HCT116 (cell line): ENCODE measurements at regions not wholly inside any gene's neighbourhood (a gene's known extent, or its start where the extent isn't known, plus 50 kb on each side); places are given as distances from the start of the nearest gene placed in this dataset.

ENCODE experiments used
- ATAC-seq: fragments of 200-7000 bp; cut with Tn5 transposase; 2 replicates; pipeline ENCODE4 v1.9.1; 2020; ENCODE audit warnings: mild to moderate bottlenecking, moderate library complexity
- BruUV-seq: library from RNA; stranded (reverse); fragments of 400-500 nt; replicated peaks from 2 replicates; lab custom pipeline; 2021; lab: Mats Ljungman, UMichigan
- CTCF ChIA-PET: fragments of 300-600 bp; sonication (Branson Sonifier 250); formaldehyde crosslinking; loops from one replicate; lab custom pipeline; 2021; ENCODE audit warnings: antibody characterized with exemption; lab: Charles Lee
- POLR2A ChIA-PET: fragments of 300-600, 350-600 bp; sonication (Branson Sonifier 250); formaldehyde crosslinking; loops from one replicate; lab custom pipeline; 2021; ENCODE audit warnings: antibody characterized with exemption; lab: Charles Lee
- RAD21 ChIA-PET, 2 experiments: fragments of 300-600 bp; sonication (Branson Sonifier 250); formaldehyde crosslinking; loops; one replicate each; lab custom pipeline; 2023; ENCODE audit warnings: low total read pairs in 2 of 2; ENCODE audit not compliant: uncharacterized antibody in 2 of 2, unreplicated experiment in 2 of 2, low non-redundant PET in 1 of 2; lab: Charles Lee
- DNase-seq: peaks from one replicate; pipeline ENCODE4 v3.0.0-alpha.2; 2010; ENCODE audit warnings: low read depth, low spot score
- H2AFZ ChIP-seq: fragments of 200-600 bp; shearing (Covaris generic), sonication (generic); 2 replicates; pipeline ENCODE4 v1.6.1; 2017; ENCODE audit warnings: low read depth, mixed run types, mixed read lengths, antibody characterized with exemption, low read length; ENCODE audit not compliant: poor library complexity, severe bottlenecking
- H3K27ac ChIP-seq: 2 replicates; pipeline ENCODE4 v1.5.1; 2012; ENCODE audit warnings: low read depth, low read length
- H3K27me3 ChIP-seq: fragments of 200-600 bp; sonication (generic); 2 replicates; pipeline ENCODE4 v1.6.1; 2016; ENCODE audit warnings: mixed run types, low read length, mixed read lengths; ENCODE audit not compliant: insufficient read depth
- H3K36me3 ChIP-seq, 2 experiments: fragments of 200-500 bp in 1 of 2; fragments of 200-600 bp in 1 of 2; sonication (Bioruptor generic) in 1 of 2; sonication (generic) in 1 of 2; 2 replicates each; pipeline versions ENCODE4 v1.5.1 to v1.6.1; 2014 to 2016; ENCODE audit warnings: low read length in 2 of 2, inconsistent platforms in 1 of 2, mixed read lengths in 1 of 2, mixed run types in 1 of 2; ENCODE audit not compliant: insufficient read depth in 2 of 2, control insufficient read depth in 1 of 2
- H3K4me1 ChIP-seq, 2 experiments: fragments of 200-600 bp in 1 of 2; sonication (generic) in 1 of 2; 2 replicates each; pipeline versions ENCODE4 v1.5.1 to v1.6.1; 2012 to 2017; ENCODE audit warnings: low read length in 2 of 2, inconsistent platforms in 1 of 2, mild to moderate bottlenecking in 1 of 2, mixed read lengths in 1 of 2, mixed run types in 1 of 2, moderate library complexity in 1 of 2; ENCODE audit not compliant: insufficient read depth in 2 of 2, control insufficient read depth in 1 of 2
- H3K4me2 ChIP-seq: fragments of 200-600 bp; sonication (generic); 2 replicates; pipeline ENCODE4 v1.6.1; 2017; ENCODE audit warnings: mixed run types, low read length, mixed read lengths
- H3K4me3 ChIP-seq, 2 experiments: fragments of 200-600 bp in 1 of 2; sonication (generic) in 1 of 2; replicated peaks in 1 of 2; 2 replicates each; pipeline ENCODE4 v1.5.1; 2011 to 2016; ENCODE audit warnings: low read length in 2 of 2, control low read depth in 1 of 2, low read depth in 1 of 2, mild to moderate bottlenecking in 1 of 2, mixed read lengths in 1 of 2, mixed run types in 1 of 2
- H3K79me2 ChIP-seq: fragments of 200-600 bp; sonication (generic); 2 replicates; pipeline ENCODE4 v1.6.1; 2017; ENCODE audit warnings: mild to moderate bottlenecking, mixed run types, low read length, moderate library complexity, mixed read lengths; ENCODE audit not compliant: insufficient read depth
- H3K9ac ChIP-seq: fragments of 200-600 bp; sonication (generic); 2 replicates; pipeline ENCODE4 v1.6.1; 2016; ENCODE audit warnings: low read length, mixed read lengths
- H3K9me2 ChIP-seq: fragments of 200-600 bp; sonication (generic), shearing (Covaris generic); 2 replicates; pipeline ENCODE4 v1.6.1; 2017; ENCODE audit warnings: mixed run types, mild to moderate bottlenecking, moderate library complexity; ENCODE audit not compliant: insufficient read depth
- H3K9me3 ChIP-seq, 2 experiments: fragments of 200-500 bp in 1 of 2; fragments of 200-600 bp in 1 of 2; sonication (Bioruptor generic) in 1 of 2; sonication (generic) in 1 of 2; 2 replicates each; pipeline ENCODE4 v1.6.1; 2014 to 2017; ENCODE audit warnings: low read length in 2 of 2, mixed read lengths in 2 of 2, inconsistent platforms in 1 of 2, low read depth in 1 of 2, mild to moderate bottlenecking in 1 of 2, mixed run types in 1 of 2, moderate library complexity in 1 of 2; ENCODE audit not compliant: control insufficient read depth in 1 of 2, insufficient read depth in 1 of 2
- H4K20me1 ChIP-seq: fragments of 200-600 bp; sonication (generic), shearing (Covaris generic); 2 replicates; pipeline ENCODE4 v1.6.1; 2017; ENCODE audit warnings: mixed run types, mild to moderate bottlenecking, moderate library complexity; ENCODE audit not compliant: insufficient read depth
- ATF3 ChIP-seq: IDR thresholded peaks from 2 replicates; pipeline ENCODE4 v1.6.1; 2012
- EGR1 ChIP-seq: IDR thresholded peaks from 2 replicates; pipeline ENCODE4 v1.6.1; 2012; ENCODE audit warnings: low read depth
- ELF1 ChIP-seq: IDR thresholded peaks from 2 replicates; pipeline ENCODE4 v1.6.1; 2012; ENCODE audit warnings: low read depth, borderline replicate concordance
- POLR2A ChIP-seq: IDR thresholded peaks from 2 replicates; pipeline ENCODE4 v1.7.0; 2011; ENCODE audit warnings: borderline replicate concordance; ENCODE audit not compliant: insufficient read depth, insufficient read length; ENCODE audit errors: extremely low read depth
- SRF ChIP-seq: IDR thresholded peaks from 2 replicates; pipeline ENCODE4 v1.6.1; 2012; ENCODE audit warnings: low read depth
- ZFX ChIP-seq: fragments of 450-650 bp; IDR thresholded peaks from 2 replicates; pipeline ENCODE4 v1.6.1; 2017
- intact Hi-C: fragments of 100-400 bp; cut with micrococcal nuclease; formaldehyde crosslinking; loops from 2 replicates; pipeline ENCODE4 v1.10.0; 2022

- no peak overlapping the region for H3K27ac ChIP-seq
- ATAC-seq (no peak), DNase-seq (no peak)
- no TSS peak for BruUV-seq
- H3K4me1 ChIP-seq, result no peaks in the 10 kb centered on the region
- H3K9me2 ChIP-seq, result no peaks in the 10 kb centered on the region
- no peak overlapping the region for H3K9ac ChIP-seq
- ChIA-PET CTCF (no interaction called here), POLR2A (no interaction called here), RAD21 (no interaction called here)
- no peaks in the 10 kb centered on the region for H4K20me1 ChIP-seq
- H3K9me3 ChIP-seq, result no peaks in the 10 kb centered on the region
- H3K79me2 ChIP-seq, result no peaks in the 10 kb centered on the region
- H3K4me2 ChIP-seq, result no peak overlapping the region
- no peaks in the 10 kb centered on the region for H3K36me3 ChIP-seq
- TF ChIP-seq ATF3, result no peak
- TF ChIP-seq SRF, result no peak
- intact Hi-C loops, result no loop called here
- H3K4me3 ChIP-seq, result no peak overlapping the region
- no peak overlapping the region for H2AFZ ChIP-seq
- 0 out of 2 replicates have a peak, but pooled peaks cover 3% of the 10 kb centered on the region for H3K27me3 ChIP-seq
Observed at GRCh38 chr2:60364491-60364890, 189.0 kb downstream of the BCL11A start.

GRCh38 chr2:60361498-60361897 is 192.0 kb downstream of the BCL11A start:
- DNase-seq, result no peak
- CTCF ChIA-PET, result no interaction called here
- RAD21 ChIA-PET, result no interaction called here

More at GRCh38 chr2:60361498-60361897, 192.0 kb downstream of the BCL11A start:
- no peak for TF ChIP-seq POLR2A
- TF ChIP-seq ELF1, result no peak
- TF ChIP-seq ZFX, result no peak
- TF ChIP-seq EGR1, result no peak
- BruUV-seq, result no TSS peak
- H3K27ac ChIP-seq, result no peak overlapping the region
- no peaks in the 10 kb centered on the region for H3K9me3 ChIP-seq
- H2AFZ ChIP-seq, result no peak overlapping the region
- H3K9ac ChIP-seq, result no peak overlapping the region
- H3K79me2 ChIP-seq, result no peaks in the 10 kb centered on the region
- no peak overlapping the region for H3K4me3 ChIP-seq
- no peaks in the 10 kb centered on the region for H3K4me1 ChIP-seq
- H4K20me1 ChIP-seq, result no peaks in the 10 kb centered on the region
- H3K9me2 ChIP-seq, result no peaks in the 10 kb centered on the region
- intact Hi-C loops, result no loop called here
- H3K27me3 ChIP-seq, result no peaks in the 10 kb centered on the region
- ATAC-seq, result no peak
- POLR2A ChIA-PET, result no interaction called here
- H3K4me2 ChIP-seq, result no peak overlapping the region
- H3K36me3 ChIP-seq, result no peaks in the 10 kb centered on the region
